Breast epithelium (tissue), 4 donors: ENCODE measurements at regions not wholly inside any gene's neighbourhood (a gene's known extent, or its start where the extent isn't known, plus 50 kb on each side); places are given as distances from the start of the nearest gene placed in this dataset.
A peak's percentile ranks its signal among the peaks of the same experiment; 100 is the strongest.

Experiments used
- DNase-seq, 2 donors: peaks; one replicate each; pipeline ENCODE4 v3.0.0-alpha.2; 2019; ENCODE audit warnings: low spot score in 2 of 2
- H3K27ac ChIP-seq, 2 donors: fragments of 200-600 bp; sonication (generic) in 1 of 2; one replicate each; pipeline ENCODE4 v1.5.1; 2016 to 2019; ENCODE audit warnings: mild to moderate bottlenecking in 1 of 2
- H3K27me3 ChIP-seq, 2 donors: fragments of 200-600 bp; sonication (generic) in 1 of 2; one replicate each; pipeline versions ENCODE4 v1.5.1 to v1.6.0; 2017 to 2019; ENCODE audit warnings: control low read depth in 1 of 2, mild to moderate bottlenecking in 1 of 2
- H3K36me3 ChIP-seq: fragments of 200-600 bp; one replicate; pipeline ENCODE4 v1.5.1; 2019
- H3K4me1 ChIP-seq, 2 donors: fragments of 200-600 bp; sonication (generic); one replicate each; pipeline ENCODE4 v1.5.1; 2016 to 2019; ENCODE audit warnings: control low read depth in 1 of 2
- H3K4me3 ChIP-seq, 3 donors: fragments of 200-600 bp; sonication (generic); 1 replicate in 2 of 3; 2 replicates in 1 of 3; pipeline ENCODE4 v1.5.1; 2016 to 2019; ENCODE audit warnings: mild to moderate bottlenecking in 3 of 3, moderate library complexity in 2 of 3
- H3K9me3 ChIP-seq, 2 donors: fragments of 200-600 bp; sonication (generic) in 1 of 2; one replicate each; pipeline ENCODE4 v1.5.1; 2016 to 2019; ENCODE audit warnings: control low read depth in 1 of 2
- POLR2A ChIP-seq: fragments of 450-650 bp; IDR thresholded peaks from one replicate; pipeline ENCODE4 v1.6.1; 2016; ENCODE audit warnings: antibody characterized with exemption, mild to moderate bottlenecking, moderate library complexity
- POLR2AphosphoS5 ChIP-seq, 3 donors: sonication (generic); formaldehyde crosslinking; IDR thresholded peaks; one replicate each; pipeline ENCODE4 v1.6.1; 2017; ENCODE audit warnings: antibody characterized with exemption in 3 of 3
- intact Hi-C: fragments of 100-400 bp; cut with DNase I; formaldehyde crosslinking; loops from one replicate; pipeline ENCODE4 v1.15.1; 2023; ENCODE audit warnings: low total_unique reads
- TF ChIP-seq, protein P1 (sequence below), 3 donors: fragments of 450-650 bp; IDR thresholded peaks; one replicate each; pipeline ENCODE4 v1.5.1; 2016 to 2017; ENCODE audit warnings: antibody characterized with exemption in 3 of 3, mild to moderate bottlenecking in 3 of 3, moderate library complexity in 3 of 3

DNA sequence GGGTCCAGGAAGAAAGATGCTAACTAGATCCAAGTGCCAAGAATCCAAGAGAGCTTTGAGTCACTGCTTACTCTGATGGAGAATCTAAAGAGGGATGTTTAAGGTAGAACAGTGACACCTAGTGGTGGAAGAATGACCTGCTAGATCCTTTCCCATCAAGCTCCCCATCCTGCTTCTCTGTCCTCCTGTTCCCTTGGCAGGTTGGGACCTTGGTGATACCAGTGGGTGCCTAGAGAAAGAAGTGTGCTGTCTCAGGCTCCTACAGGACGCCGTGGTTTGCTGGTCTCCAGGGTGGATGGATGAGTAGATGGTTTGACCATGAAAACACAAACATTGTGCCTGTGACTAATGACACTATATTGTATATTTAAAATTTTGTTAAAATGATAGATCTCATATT lies 383.7 kb downstream of the TMEM135 start:
- H3K36me3 ChIP-seq: no peaks in the 10 kb centered on the region
- no peak overlapping the region for H3K4me3 ChIP-seq
- H3K9me3 ChIP-seq: no peaks in the 10 kb centered on the region
- no peaks in the 10 kb centered on the region for H3K4me1 ChIP-seq
- intact Hi-C loops: no loop called here
- no peaks in the 10 kb centered on the region for H3K27me3 ChIP-seq
- H3K27ac ChIP-seq: no peak overlapping the region
- no peak for TF ChIP-seq POLR2AphosphoS5 (IDR thresholded peaks at IDR 0.05)
- TF ChIP-seq, protein P1, sequence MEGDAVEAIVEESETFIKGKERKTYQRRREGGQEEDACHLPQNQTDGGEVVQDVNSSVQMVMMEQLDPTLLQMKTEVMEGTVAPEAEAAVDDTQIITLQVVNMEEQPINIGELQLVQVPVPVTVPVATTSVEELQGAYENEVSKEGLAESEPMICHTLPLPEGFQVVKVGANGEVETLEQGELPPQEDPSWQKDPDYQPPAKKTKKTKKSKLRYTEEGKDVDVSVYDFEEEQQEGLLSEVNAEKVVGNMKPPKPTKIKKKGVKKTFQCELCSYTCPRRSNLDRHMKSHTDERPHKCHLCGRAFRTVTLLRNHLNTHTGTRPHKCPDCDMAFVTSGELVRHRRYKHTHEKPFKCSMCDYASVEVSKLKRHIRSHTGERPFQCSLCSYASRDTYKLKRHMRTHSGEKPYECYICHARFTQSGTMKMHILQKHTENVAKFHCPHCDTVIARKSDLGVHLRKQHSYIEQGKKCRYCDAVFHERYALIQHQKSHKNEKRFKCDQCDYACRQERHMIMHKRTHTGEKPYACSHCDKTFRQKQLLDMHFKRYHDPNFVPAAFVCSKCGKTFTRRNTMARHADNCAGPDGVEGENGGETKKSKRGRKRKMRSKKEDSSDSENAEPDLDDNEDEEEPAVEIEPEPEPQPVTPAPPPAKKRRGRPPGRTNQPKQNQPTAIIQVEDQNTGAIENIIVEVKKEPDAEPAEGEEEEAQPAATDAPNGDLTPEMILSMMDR (IDR thresholded peaks at IDR 0.05): peak in 2 of 3 donors; percentile 62 to 84
- DNase-seq: no peak

DNA sequence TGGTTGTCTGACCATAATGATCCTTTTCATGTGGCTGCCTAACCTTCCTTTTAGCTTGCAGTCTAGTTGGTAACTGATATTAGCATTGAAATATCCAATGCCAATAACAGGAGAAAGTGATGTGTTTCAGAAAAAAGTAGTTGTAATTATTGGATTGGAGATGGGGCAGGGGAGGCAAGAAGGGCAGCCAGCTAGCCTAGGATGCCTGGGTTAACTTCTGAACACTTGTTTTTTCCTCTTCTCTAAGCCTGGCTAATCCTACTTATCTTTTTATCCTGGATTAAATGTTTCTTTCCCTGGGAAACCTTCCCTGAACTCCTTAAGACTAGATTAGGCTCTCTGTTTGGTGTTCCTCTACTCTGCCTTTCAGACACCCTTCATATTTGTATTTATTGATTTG lies 380.2 kb downstream of the TMEM135 start:
- Histone ChIP-seq H3K9me3 (no peaks in the 10 kb centered on the region), H3K4me3 (no peak overlapping the region), H3K36me3 (no peaks in the 10 kb centered on the region), H3K4me1 (no peaks in the 10 kb centered on the region), H3K27ac (no peak overlapping the region), H3K27me3 (no peaks in the 10 kb centered on the region)
- DNase-seq: no peak
- TF ChIP-seq, protein P1 (IDR thresholded peaks at IDR 0.05): no peak
- TF ChIP-seq POLR2AphosphoS5 (IDR thresholded peaks at IDR 0.05): no peak
- TF ChIP-seq POLR2A: no peak
- intact Hi-C loops: no loop called here

DNA sequence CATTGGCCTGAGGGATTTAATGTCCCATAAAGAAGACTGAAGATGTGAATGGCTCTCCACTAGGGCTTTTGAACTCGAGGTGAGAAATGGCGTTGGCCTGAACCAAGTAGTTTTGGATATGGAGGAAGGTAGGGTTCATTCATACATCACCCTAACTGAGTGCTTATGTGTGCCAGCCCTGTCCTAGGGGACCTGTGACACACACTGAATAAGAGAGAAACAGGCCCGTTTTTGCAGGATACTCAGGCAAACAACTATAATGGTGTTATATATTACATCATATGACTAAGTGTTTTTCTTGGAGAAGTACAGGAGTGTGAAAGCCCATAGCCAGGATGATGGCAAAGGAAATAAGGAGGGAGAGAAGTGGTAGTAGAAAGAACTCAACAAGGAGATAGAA lies 368.1 kb downstream of the TMEM135 start:
- DNase-seq: no peak
- TF ChIP-seq, protein P1 (IDR thresholded peaks at IDR 0.05): no peak
- no peak for TF ChIP-seq POLR2A
- no peak for TF ChIP-seq POLR2AphosphoS5 (IDR thresholded peaks at IDR 0.05)
- Histone ChIP-seq H3K27me3 (no peaks in the 10 kb centered on the region), H3K9me3 (no peaks in the 10 kb centered on the region), H3K4me3 (no peak overlapping the region), H3K36me3 (no peaks in the 10 kb centered on the region), H3K4me1 (no peaks in the 10 kb centered on the region), H3K27ac (no peak overlapping the region)
- intact Hi-C loops: no loop called here

DNA sequence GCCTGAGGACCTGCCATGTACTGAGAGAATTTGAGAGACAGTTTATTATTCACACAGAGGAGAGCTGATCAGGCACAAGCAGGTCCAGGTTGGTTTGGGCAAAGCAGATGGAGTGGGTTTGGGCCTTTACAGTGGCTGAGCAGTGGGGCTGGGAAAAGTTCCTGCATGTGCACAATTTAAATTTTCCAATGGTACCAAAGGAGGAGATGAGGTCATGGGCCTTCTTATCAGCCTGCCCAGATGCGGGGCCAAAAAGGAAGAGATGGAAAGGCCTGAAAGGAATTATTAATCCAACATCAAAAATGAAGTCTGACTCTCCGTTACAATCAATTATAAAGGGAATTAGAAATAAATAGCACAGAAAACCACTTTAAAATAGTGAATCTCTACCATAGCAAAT lies 367.6 kb downstream of the TMEM135 start:
- no peak overlapping the region for H3K27ac ChIP-seq
- intact Hi-C loops: no loop called here
- H3K9me3 ChIP-seq: no peaks in the 10 kb centered on the region
- no peak overlapping the region for H3K4me3 ChIP-seq
- no peaks in the 10 kb centered on the region for H3K27me3 ChIP-seq
- no peak for TF ChIP-seq POLR2AphosphoS5 (IDR thresholded peaks at IDR 0.05)
- TF ChIP-seq, protein P1 (IDR thresholded peaks at IDR 0.05): no peak
- H3K4me1 ChIP-seq: no peaks in the 10 kb centered on the region
- H3K36me3 ChIP-seq: no peaks in the 10 kb centered on the region
- no peak for DNase-seq

DNA sequence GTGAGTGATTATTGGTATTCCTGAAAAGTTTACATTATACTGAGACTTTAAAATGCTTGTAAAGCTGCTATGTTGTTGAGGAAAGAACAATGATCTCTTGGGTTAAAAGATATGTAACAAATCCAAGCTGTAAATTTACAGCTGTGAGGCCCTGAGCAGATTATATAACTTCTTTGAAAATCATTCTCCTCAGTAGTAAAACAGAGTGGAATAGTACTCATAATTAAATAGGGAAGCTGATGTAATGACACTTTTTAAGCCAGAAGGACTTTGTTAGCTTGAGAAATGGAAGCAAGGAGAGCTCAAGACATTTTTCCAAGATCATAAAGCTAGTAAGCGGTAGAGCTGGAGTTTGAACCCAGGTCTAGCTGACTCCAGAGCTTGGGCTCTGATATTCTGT lies 363.9 kb downstream of the TMEM135 start:
- Histone ChIP-seq H3K27me3 (no peaks in the 10 kb centered on the region), H3K36me3 (no peaks in the 10 kb centered on the region), H3K4me1 (no peaks in the 10 kb centered on the region), H3K4me3 (no peak overlapping the region), H3K9me3 (no peaks in the 10 kb centered on the region), H3K27ac (no peak overlapping the region)
- no peak for TF ChIP-seq POLR2A
- TF ChIP-seq POLR2AphosphoS5 (IDR thresholded peaks at IDR 0.05): no peak
- TF ChIP-seq, protein P1 (IDR thresholded peaks at IDR 0.05): no peak
- intact Hi-C loops: no loop called here
- no peak for DNase-seq
